GM19035 (cell line): ENCODE measurements at regions not wholly inside any gene's neighbourhood (a gene's known extent, or its start where the extent isn't known, plus 50 kb on each side); places are given as distances from the start of the nearest gene placed in this dataset.
"Not testable (repeated sequence)": the region's sequence is repeated elsewhere in the genome, so short reads cannot be mapped to it uniquely, and the experiment has no call there.

Experiments used
- ATAC-seq: cut with Tn5 transposase; IDR thresholded peaks from one replicate; pipeline ENCODE4 v1.9.1; 2021; ENCODE audit not compliant: unreplicated experiment

- ATAC-seq: no peak
These were observed 789.5 kb downstream of the DHX35 start for GRCh38 chr20:39751557-39752137.

GRCh38 chr20:39745380-39745779 lies 783.2 kb downstream of the DHX35 start:
- ATAC-seq: no peak

- ATAC-seq: no peak
These were observed 776.5 kb downstream of the DHX35 start for GRCh38 chr20:39738651-39739050.

GRCh38 chr20:39736434-39737327 lies 774.5 kb downstream of the DHX35 start:
- no peak for ATAC-seq

GRCh38 chr20:39725513-39725912 lies 763.4 kb downstream of the DHX35 start:
- not testable (repeated sequence) for ATAC-seq

GRCh38 chr20:39719293-39719692 lies 757.1 kb downstream of the DHX35 start:
- ATAC-seq: no peak

- ATAC-seq: no peak
These were observed 755.8 kb downstream of the DHX35 start for GRCh38 chr20:39717936-39718335.

GRCh38 chr20:39716796-39717341 lies 754.7 kb downstream of the DHX35 start:
- ATAC-seq: no peak

GRCh38 chr20:39713076-39713840 lies 751.1 kb downstream of the DHX35 start:
- no peak for ATAC-seq

- no peak for ATAC-seq
These were observed 744.1 kb downstream of the DHX35 start for GRCh38 chr20:39706184-39706663.

- ATAC-seq: no peak
These were observed 742.9 kb downstream of the DHX35 start for GRCh38 chr20:39705032-39705431.

GRCh38 chr20:39703357-39703756 lies 741.2 kb downstream of the DHX35 start:
- ATAC-seq: not testable (repeated sequence)

- ATAC-seq: no peak
These were observed 740.7 kb downstream of the DHX35 start for GRCh38 chr20:39702701-39703349.

- ATAC-seq: no peak
These were observed 738.4 kb downstream of the DHX35 start for GRCh38 chr20:39700528-39700927.

GRCh38 chr20:39699166-39699725 lies 737.1 kb downstream of the DHX35 start:
- no peak for ATAC-seq

- no peak for ATAC-seq
These were observed 736.6 kb downstream of the DHX35 start for GRCh38 chr20:39698752-39699151.

GRCh38 chr20:39691151-39691862 lies 729.2 kb downstream of the DHX35 start:
- no peak for ATAC-seq

- no peak for ATAC-seq
These were observed 714.8 kb downstream of the DHX35 start for GRCh38 chr20:39676857-39677391.

GRCh38 chr20:39676241-39676640 lies 714.1 kb downstream of the DHX35 start:
- ATAC-seq: no peak
